22Rv1 (cell line): ENCODE measurements at regions not wholly inside any gene's neighbourhood (a gene's known extent, or its start where the extent isn't known, plus 50 kb on each side); places are given as distances from the start of the nearest gene placed in this dataset.
"Not testable (repeated sequence)": the region's sequence is repeated elsewhere in the genome, so short reads cannot be mapped to it uniquely, and the experiment has no call there.

Experiments
- H3K27ac ChIP-seq: fragments of 450-650 bp; 2 replicates; pipeline ENCODE4 v1.5.1; 2017
- ZFX ChIP-seq: fragments of 450-650 bp; IDR thresholded peaks from 2 replicates; pipeline ENCODE4 v1.6.1; 2017; ENCODE audit warnings: antibody characterized with exemption, borderline replicate concordance
- TF ChIP-seq, protein P1 (sequence below): fragments of 450-650 bp; IDR thresholded peaks from 2 replicates; pipeline ENCODE4 v1.5.1; 2017; ENCODE audit warnings: mild to moderate bottlenecking

DNA sequence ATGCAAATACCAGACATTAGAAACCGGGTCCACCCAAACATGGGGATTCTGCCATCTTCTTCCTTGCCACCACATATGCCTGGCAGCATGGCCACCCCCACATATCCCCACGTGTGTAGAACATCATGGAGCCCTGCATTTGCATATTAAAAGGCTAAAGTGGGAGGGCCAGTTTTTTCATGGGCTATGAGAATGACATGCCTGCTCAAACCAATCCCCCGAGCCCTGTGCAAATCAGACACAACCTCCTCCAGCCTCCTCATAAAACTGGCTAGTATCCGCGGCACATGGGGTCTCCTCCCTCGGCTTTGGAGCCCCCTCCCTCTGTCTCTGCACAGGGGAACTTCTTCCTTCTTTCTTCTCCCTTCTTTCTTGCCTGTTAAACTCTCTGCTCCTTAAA, 174.9 kb upstream of the WSCD1 start:
- no peak overlapping the region for H3K27ac ChIP-seq
- TF ChIP-seq ZFX = no peak

DNA sequence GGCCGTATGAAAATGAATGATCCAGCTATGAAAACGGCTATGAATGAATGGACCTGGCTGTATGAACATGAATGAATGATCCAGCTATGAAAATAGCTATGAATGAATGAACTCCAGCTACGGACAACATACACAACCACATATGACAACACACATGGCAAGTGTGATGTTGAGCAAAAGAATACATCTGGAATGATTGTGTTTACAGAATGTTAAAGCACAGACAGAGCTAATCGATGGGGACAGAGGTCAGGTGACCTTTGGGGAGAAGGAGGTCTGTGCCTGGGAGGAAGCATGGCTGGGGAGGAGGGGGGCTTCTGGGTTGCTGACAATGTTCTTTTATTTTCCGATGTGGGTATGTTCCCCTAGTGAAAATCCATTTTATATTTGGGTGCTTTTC, 174.0 kb upstream of the WSCD1 start:
- no peak overlapping the region for H3K27ac ChIP-seq
- TF ChIP-seq, protein P1, sequence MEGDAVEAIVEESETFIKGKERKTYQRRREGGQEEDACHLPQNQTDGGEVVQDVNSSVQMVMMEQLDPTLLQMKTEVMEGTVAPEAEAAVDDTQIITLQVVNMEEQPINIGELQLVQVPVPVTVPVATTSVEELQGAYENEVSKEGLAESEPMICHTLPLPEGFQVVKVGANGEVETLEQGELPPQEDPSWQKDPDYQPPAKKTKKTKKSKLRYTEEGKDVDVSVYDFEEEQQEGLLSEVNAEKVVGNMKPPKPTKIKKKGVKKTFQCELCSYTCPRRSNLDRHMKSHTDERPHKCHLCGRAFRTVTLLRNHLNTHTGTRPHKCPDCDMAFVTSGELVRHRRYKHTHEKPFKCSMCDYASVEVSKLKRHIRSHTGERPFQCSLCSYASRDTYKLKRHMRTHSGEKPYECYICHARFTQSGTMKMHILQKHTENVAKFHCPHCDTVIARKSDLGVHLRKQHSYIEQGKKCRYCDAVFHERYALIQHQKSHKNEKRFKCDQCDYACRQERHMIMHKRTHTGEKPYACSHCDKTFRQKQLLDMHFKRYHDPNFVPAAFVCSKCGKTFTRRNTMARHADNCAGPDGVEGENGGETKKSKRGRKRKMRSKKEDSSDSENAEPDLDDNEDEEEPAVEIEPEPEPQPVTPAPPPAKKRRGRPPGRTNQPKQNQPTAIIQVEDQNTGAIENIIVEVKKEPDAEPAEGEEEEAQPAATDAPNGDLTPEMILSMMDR = no peak
- TF ChIP-seq ZFX = no peak

DNA sequence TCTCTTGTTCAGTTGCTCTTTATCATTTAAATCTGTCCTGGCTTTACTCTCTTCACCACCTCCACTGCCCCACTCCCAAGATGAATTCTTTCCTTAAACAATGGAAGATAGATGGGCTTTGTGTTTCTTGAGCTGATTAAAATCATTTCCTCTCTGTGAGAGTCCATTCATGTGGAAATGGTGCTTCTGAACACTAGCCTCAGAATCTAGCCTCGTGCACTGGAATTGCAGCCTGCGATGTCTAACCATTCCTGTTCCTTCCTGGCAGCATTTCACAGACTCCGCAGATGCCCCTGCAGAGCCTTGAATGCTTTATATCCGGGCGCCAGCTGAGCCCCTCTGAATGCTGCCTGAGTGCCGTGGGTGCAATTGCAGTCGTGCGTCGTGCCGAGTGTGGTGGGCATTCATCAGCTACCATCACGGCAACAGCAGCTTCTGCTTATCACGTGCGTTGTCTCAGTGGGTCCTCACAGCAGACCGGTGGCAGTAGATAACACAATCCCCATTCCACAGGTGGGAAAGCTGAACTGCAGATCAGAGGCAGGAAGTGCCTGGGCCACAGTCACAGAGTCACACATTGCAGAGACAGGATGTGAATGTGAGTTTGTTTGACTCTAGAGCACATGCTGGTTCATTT, 172.8 kb upstream of the WSCD1 start:
- no peak for TF ChIP-seq ZFX

DNA sequence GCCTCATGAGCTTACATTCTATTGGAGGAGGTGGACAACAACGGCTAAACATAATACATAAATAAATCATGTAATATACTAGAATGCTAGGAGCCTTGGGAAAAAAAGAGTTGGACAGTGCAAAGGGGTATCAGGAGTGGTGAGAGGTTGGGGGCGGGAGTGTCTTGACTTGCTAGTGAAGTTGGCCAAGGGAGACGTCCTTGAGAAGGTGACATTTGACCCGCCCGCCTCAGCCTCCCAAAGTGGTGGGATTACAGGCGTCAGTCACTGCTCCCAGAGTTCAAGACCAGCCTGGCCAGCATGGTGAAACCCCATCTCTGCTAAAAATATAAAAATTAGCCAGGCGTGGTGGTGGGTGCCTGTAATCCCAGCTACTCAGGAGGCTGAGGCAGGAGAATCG, 172.2 kb upstream of the WSCD1 start:
- H3K27ac ChIP-seq = not testable (repeated sequence)

More for the DNA sequence above, 172.8 kb upstream of the WSCD1 start:
- H3K27ac ChIP-seq = no peak overlapping the region

DNA sequence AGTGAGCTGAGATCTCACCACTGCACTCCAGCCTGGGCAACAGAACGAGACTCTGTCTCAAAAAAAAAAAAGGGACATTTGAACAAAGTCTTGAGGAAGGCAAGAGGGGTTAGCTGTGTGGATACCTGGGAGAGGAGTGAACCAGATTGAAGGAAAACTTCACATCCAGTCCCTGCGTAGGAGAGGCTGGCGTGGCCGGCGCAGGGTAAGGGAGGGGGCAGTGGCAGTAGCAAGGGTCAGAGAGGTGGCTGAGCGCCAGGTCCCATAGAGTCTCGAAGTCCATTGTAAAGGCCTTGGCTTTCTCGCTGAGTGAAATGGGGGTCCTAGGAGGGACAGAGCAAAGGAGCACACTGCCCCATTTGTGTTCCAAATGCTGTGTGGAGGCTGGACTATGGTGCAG, 171.8 kb upstream of the WSCD1 start:
- TF ChIP-seq ZFX = no peak
- TF ChIP-seq, protein P1 = no peak
- no peak overlapping the region for H3K27ac ChIP-seq

DNA sequence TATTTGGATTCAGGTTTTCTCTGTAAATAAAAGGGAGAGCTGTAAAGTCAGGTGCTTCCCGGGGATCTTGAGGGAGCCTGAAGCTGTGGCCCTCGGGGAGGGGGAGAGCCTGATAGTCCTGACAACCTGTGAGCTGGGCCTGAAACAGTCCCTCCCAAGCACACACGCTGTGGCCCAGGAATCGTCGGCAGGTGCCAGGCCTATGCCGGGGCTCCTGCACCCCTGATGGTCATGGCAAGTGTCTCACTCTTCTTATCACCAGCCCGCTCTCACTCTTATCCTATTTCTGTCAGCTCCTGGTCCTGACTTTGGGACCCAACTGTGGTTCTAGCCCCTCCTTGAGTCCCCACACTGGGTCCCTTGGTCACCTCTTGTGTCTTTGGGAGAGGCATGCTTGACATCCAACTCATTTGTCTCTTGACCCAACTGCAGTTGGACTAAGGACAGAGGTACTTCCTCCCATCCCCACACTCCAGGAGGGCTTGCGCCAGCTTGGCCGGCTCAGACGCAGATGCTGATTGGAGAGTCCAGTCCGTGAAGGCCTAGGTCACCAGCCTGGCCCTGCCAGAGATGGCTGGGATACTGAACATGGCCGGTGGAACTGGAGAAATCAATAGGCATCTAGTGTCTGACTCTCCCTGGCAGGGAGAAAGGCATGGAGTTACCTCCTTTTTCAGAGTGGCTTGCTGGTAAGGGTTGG, 170.5 kb upstream of the WSCD1 start:
- H3K27ac ChIP-seq = no peak overlapping the region
- TF ChIP-seq, protein P1 = no peak
- TF ChIP-seq ZFX = no peak

DNA sequence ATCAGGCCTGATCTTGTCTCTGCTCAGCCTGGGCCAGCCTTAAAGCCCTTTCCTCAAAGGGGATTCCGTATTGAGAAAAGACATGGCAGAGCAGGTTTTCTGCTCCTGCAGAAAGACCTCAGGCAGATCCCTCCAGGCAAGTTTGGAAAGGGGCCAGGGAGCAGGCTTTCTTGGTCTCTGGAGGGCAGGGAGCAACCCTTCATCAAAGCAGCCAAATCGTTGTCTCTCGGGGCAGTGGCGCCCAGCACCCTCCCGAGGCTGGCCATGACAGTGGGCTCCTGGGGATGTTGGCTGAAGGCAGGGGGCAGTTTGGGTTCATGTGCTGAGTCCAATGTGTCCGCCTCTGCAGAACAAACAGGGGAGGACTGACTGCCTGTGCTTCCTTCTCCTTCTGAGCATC, 168.4 kb upstream of the WSCD1 start:
- H3K27ac ChIP-seq = no peak overlapping the region
- TF ChIP-seq, protein P1 = no peak
- no peak for TF ChIP-seq ZFX

DNA sequence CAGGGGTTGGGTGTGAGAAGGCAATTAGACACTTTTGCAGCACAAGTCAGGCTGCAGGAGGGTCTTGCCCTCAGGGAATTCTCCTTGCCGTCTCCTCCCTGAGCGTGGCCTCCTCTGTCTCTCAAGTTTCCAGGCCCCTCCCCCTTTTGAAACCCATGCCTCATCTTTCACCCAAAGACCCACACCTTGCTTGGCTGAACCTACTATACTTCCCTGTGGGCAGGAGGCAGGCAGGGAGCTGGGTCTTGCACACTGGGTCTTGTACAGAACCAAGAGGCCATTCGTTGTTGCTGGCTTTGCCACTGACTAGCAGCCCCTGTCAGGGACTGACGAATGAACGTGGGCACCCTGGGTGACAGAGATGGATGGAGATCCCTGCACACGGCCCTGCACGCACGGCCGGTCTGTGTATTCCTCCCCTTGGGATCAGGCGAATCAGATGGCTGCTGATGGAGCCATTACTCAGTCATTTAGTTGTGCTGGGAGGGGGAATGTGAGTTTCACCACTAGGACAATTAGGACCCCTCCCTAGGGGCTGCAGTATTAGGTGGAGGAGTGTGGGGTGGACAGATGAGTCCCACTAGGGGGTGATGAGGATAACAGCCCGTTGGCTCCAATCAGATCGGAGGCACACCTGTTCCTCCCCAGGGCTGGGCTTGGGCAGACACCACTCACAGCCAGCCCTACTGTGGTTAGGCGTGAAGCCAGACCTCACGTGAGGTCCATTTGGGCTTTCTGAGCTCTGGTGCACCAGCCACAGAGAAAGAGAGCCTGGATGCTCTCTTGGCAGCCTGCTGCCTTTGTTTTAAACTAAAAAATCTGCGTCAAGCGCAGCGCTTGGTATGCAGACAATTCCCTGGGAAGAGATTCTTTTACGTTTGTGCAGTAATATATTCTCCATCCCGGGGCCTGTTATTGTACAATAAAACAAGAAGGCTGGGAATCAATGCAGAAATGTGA, 167.7 kb upstream of the WSCD1 start:
- H3K27ac ChIP-seq = no peak overlapping the region
- no peak for TF ChIP-seq ZFX
- TF ChIP-seq, protein P1 = no peak
